HCT116 (cell line): ENCODE measurements at regions not wholly inside any gene's neighbourhood (a gene's known extent, or its start where the extent isn't known, plus 50 kb on each side); places are given as distances from the start of the nearest gene placed in this dataset.

Source experiments
- ATAC-seq: fragments of 200-7000 bp; cut with Tn5 transposase; 2 replicates; pipeline ENCODE4 v1.9.1; 2020; ENCODE audit warnings: mild to moderate bottlenecking, moderate library complexity
- BruUV-seq: library from RNA; stranded (reverse); fragments of 400-500 nt; replicated peaks from 2 replicates; lab custom pipeline; 2021; lab: Mats Ljungman, UMichigan
- CTCF ChIA-PET: fragments of 300-600 bp; sonication (Branson Sonifier 250); formaldehyde crosslinking; loops from one replicate; lab custom pipeline; 2021; ENCODE audit warnings: antibody characterized with exemption; lab: Charles Lee
- POLR2A ChIA-PET: fragments of 300-600, 350-600 bp; sonication (Branson Sonifier 250); formaldehyde crosslinking; loops from one replicate; lab custom pipeline; 2021; ENCODE audit warnings: antibody characterized with exemption; lab: Charles Lee
- RAD21 ChIA-PET, 2 experiments: fragments of 300-600 bp; sonication (Branson Sonifier 250); formaldehyde crosslinking; loops; one replicate each; lab custom pipeline; 2023; ENCODE audit warnings: low total read pairs in 2 of 2; ENCODE audit not compliant: uncharacterized antibody in 2 of 2, unreplicated experiment in 2 of 2, low non-redundant PET in 1 of 2; lab: Charles Lee
- DNase-seq: peaks from one replicate; pipeline ENCODE4 v3.0.0-alpha.2; 2010; ENCODE audit warnings: low read depth, low spot score
- H2AFZ ChIP-seq: fragments of 200-600 bp; shearing (Covaris generic), sonication (generic); 2 replicates; pipeline ENCODE4 v1.6.1; 2017; ENCODE audit warnings: low read depth, mixed run types, mixed read lengths, antibody characterized with exemption, low read length; ENCODE audit not compliant: poor library complexity, severe bottlenecking
- H3K27ac ChIP-seq: 2 replicates; pipeline ENCODE4 v1.5.1; 2012; ENCODE audit warnings: low read depth, low read length
- H3K27me3 ChIP-seq: fragments of 200-600 bp; sonication (generic); 2 replicates; pipeline ENCODE4 v1.6.1; 2016; ENCODE audit warnings: mixed run types, low read length, mixed read lengths; ENCODE audit not compliant: insufficient read depth
- H3K36me3 ChIP-seq, 2 experiments: fragments of 200-500 bp in 1 of 2; fragments of 200-600 bp in 1 of 2; sonication (Bioruptor generic) in 1 of 2; sonication (generic) in 1 of 2; 2 replicates each; pipeline versions ENCODE4 v1.5.1 to v1.6.1; 2014 to 2016; ENCODE audit warnings: low read length in 2 of 2, inconsistent platforms in 1 of 2, mixed read lengths in 1 of 2, mixed run types in 1 of 2; ENCODE audit not compliant: insufficient read depth in 2 of 2, control insufficient read depth in 1 of 2
- H3K4me1 ChIP-seq, 2 experiments: fragments of 200-600 bp in 1 of 2; sonication (generic) in 1 of 2; 2 replicates each; pipeline versions ENCODE4 v1.5.1 to v1.6.1; 2012 to 2017; ENCODE audit warnings: low read length in 2 of 2, inconsistent platforms in 1 of 2, mild to moderate bottlenecking in 1 of 2, mixed read lengths in 1 of 2, mixed run types in 1 of 2, moderate library complexity in 1 of 2; ENCODE audit not compliant: insufficient read depth in 2 of 2, control insufficient read depth in 1 of 2
- H3K4me2 ChIP-seq: fragments of 200-600 bp; sonication (generic); 2 replicates; pipeline ENCODE4 v1.6.1; 2017; ENCODE audit warnings: mixed run types, low read length, mixed read lengths
- H3K4me3 ChIP-seq, 2 experiments: fragments of 200-600 bp in 1 of 2; sonication (generic) in 1 of 2; replicated peaks in 1 of 2; 2 replicates each; pipeline ENCODE4 v1.5.1; 2011 to 2016; ENCODE audit warnings: low read length in 2 of 2, control low read depth in 1 of 2, low read depth in 1 of 2, mild to moderate bottlenecking in 1 of 2, mixed read lengths in 1 of 2, mixed run types in 1 of 2
- H3K79me2 ChIP-seq: fragments of 200-600 bp; sonication (generic); 2 replicates; pipeline ENCODE4 v1.6.1; 2017; ENCODE audit warnings: mild to moderate bottlenecking, mixed run types, low read length, moderate library complexity, mixed read lengths; ENCODE audit not compliant: insufficient read depth
- H3K9ac ChIP-seq: fragments of 200-600 bp; sonication (generic); 2 replicates; pipeline ENCODE4 v1.6.1; 2016; ENCODE audit warnings: low read length, mixed read lengths
- H3K9me2 ChIP-seq: fragments of 200-600 bp; sonication (generic), shearing (Covaris generic); 2 replicates; pipeline ENCODE4 v1.6.1; 2017; ENCODE audit warnings: mixed run types, mild to moderate bottlenecking, moderate library complexity; ENCODE audit not compliant: insufficient read depth
- H3K9me3 ChIP-seq, 2 experiments: fragments of 200-500 bp in 1 of 2; fragments of 200-600 bp in 1 of 2; sonication (Bioruptor generic) in 1 of 2; sonication (generic) in 1 of 2; 2 replicates each; pipeline ENCODE4 v1.6.1; 2014 to 2017; ENCODE audit warnings: low read length in 2 of 2, mixed read lengths in 2 of 2, inconsistent platforms in 1 of 2, low read depth in 1 of 2, mild to moderate bottlenecking in 1 of 2, mixed run types in 1 of 2, moderate library complexity in 1 of 2; ENCODE audit not compliant: control insufficient read depth in 1 of 2, insufficient read depth in 1 of 2
- H4K20me1 ChIP-seq: fragments of 200-600 bp; sonication (generic), shearing (Covaris generic); 2 replicates; pipeline ENCODE4 v1.6.1; 2017; ENCODE audit warnings: mixed run types, mild to moderate bottlenecking, moderate library complexity; ENCODE audit not compliant: insufficient read depth
- EGR1 ChIP-seq: IDR thresholded peaks from 2 replicates; pipeline ENCODE4 v1.6.1; 2012; ENCODE audit warnings: low read depth
- ELF1 ChIP-seq: IDR thresholded peaks from 2 replicates; pipeline ENCODE4 v1.6.1; 2012; ENCODE audit warnings: low read depth, borderline replicate concordance
- EZH2 ChIP-seq: fragments of 200-600 bp; sonication (generic); IDR thresholded peaks from 2 replicates; pipeline ENCODE4 v1.6.1; 2017; ENCODE audit warnings: antibody characterized with exemption, mixed run types
- EZH2phosphoT487 ChIP-seq: fragments of 200-600 bp; IDR thresholded peaks from 2 replicates; pipeline ENCODE4 v1.6.1; 2018; ENCODE audit warnings: antibody characterized with exemption, borderline replicate concordance
- POLR2A ChIP-seq: IDR thresholded peaks from 2 replicates; pipeline ENCODE4 v1.7.0; 2011; ENCODE audit warnings: borderline replicate concordance; ENCODE audit not compliant: insufficient read depth, insufficient read length; ENCODE audit errors: extremely low read depth
- POLR2AphosphoS5 ChIP-seq: IDR thresholded peaks from 2 replicates; pipeline ENCODE4 v1.6.1; 2011; ENCODE audit warnings: mild to moderate bottlenecking, low read depth, low read length, moderate library complexity
- SP1 ChIP-seq: IDR thresholded peaks from 2 replicates; pipeline ENCODE4 v1.6.1; 2012; ENCODE audit warnings: low read depth
- TCF7L2 ChIP-seq: IDR thresholded peaks from 2 replicates; pipeline ENCODE4 v1.7.0; 2011; ENCODE audit warnings: borderline replicate concordance, inconsistent platforms; ENCODE audit not compliant: insufficient read depth, insufficient read length; ENCODE audit errors: extremely low read depth
- ZFX ChIP-seq: fragments of 450-650 bp; IDR thresholded peaks from 2 replicates; pipeline ENCODE4 v1.6.1; 2017
- intact Hi-C: fragments of 100-400 bp; cut with micrococcal nuclease; formaldehyde crosslinking; loops from 2 replicates; pipeline ENCODE4 v1.10.0; 2022

DNA sequence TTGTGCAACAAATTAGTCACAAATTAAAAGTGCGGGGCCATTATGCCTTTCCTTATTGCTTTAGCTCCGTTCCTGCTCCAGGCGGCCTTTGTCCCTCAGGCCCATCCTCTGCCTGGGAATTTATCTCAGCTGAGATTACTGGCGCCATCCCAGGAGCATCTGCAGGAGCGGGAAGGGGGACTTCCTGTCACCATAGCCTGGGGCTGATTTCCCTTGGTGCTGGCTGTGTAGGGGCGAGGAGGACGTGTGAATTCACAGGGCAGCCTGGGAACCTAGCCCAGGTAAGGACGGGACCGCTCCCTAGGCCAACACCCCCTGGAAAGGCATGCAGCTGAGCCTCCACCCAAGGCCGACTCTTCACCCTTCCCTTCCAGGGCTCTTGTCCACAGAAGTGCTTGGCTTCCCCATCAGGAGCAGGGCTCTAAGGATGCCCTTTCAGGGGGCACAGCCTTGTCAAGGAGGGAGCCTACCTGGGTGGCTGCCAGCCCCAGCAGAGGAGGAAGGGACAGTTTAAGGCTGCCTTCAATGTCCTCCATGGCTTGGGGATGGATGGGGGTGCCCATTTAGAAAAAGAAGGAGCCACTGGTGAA is 72.6 kb upstream of the NKX1-1 start:
- CTCF ChIA-PET = no interaction called here
- BruUV-seq = no TSS peak
- H3K9ac ChIP-seq = no peak overlapping the region

DNA sequence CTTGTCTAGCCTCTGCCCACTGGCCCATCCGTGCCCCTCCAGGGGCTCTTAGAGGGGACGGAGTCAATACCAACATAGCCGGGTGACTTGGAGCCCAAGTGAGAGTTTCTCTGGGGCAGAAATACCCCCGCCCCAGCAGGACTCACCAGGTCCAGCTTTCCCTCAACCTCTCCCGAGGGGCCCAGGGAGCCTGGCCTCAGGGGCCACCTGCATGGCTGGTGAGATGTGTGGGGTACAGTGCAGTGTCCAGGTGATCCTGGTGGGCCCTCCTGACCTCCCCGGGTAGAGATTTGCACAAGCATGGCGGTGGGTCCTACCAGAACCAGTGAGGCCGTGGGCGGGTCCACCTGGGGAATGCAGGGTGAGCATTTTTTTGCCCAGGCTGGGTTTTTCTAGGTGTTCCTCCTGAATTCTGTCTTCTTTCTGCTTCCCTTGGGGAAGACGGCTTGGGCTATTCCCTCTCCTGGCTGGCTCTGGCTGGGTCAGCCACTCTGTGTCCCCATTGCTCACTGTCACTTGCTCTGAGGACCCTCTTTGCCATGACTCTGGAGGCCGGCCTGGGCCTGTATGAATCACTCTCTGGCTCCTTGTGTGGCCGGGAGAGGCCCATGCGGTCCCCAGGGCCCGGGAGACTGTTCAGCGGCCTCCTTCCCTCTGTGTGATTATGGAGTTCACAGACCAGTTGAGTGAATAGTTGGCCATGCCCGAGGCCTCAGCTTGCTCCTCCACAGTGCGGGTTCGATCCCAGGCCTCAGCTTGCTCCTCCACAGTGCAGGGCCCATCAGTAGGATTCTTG is 71.0 kb upstream of the NKX1-1 start:
- Histone ChIP-seq H3K9ac (no peak overlapping the region), H3K4me1 (no peaks in the 10 kb centered on the region), H3K36me3 (no peaks in the 10 kb centered on the region), H3K9me3 (peaks cover 0 to 8% of the 10 kb centered on the region in 2 experiments; a peak in 2 of 4 replicates), H3K4me2 (no peak overlapping the region), H3K4me3 (no peak overlapping the region), H3K79me2 (no peaks in the 10 kb centered on the region), H4K20me1 (no peaks in the 10 kb centered on the region), H3K27me3 (no peaks in the 10 kb centered on the region), H3K27ac (no peak overlapping the region), H2AFZ (no peak overlapping the region), H3K9me2 (no peaks in the 10 kb centered on the region)
- ChIA-PET CTCF (no interaction called here), RAD21 (no interaction called here), POLR2A (no interaction called here)
- TF ChIP-seq POLR2A (no peak), TCF7L2 (no peak), SP1 (no peak), ELF1 (no peak)
- intact Hi-C loops = no loop called here
- BruUV-seq = no TSS peak
- no peak for DNase-seq
- ATAC-seq = no peak

More for the DNA sequence above, 72.6 kb upstream of the NKX1-1 start:
- ATAC-seq = no peak
- DNase-seq = no peak
- ChIA-PET POLR2A (no interaction called here), RAD21 (no interaction called here)
- intact Hi-C loops = no loop called here
- Histone ChIP-seq H3K4me1 (no peaks in the 10 kb centered on the region), H3K27ac (no peak overlapping the region), H3K4me2 (no peak overlapping the region)
- TF ChIP-seq EZH2phosphoT487 (no peak), POLR2AphosphoS5 (no peak), EZH2 (no peak), ZFX (no peak), EGR1 (no peak)
- TF ChIP-seq, all 23 proteins: peak for 0
- Histone ChIP-seq H2AFZ (no peak overlapping the region), H3K79me2 (no peaks in the 10 kb centered on the region), H3K36me3 (no peaks in the 10 kb centered on the region), H3K4me3 (no peak overlapping the region), H3K9me3 (peaks cover 0 to 14% of the 10 kb centered on the region in 2 experiments; a peak in 2 of 4 replicates), H3K9me2 (no peaks in the 10 kb centered on the region), H4K20me1 (no peaks in the 10 kb centered on the region), H3K27me3 (no peaks in the 10 kb centered on the region)
